ENCODE measurements at regions not wholly inside any gene's neighbourhood (a gene's known extent, or its start where the extent isn't known, plus 50 kb on each side); places are given as distances from the start of the nearest gene placed in this dataset.

GRCh38 chr14:60363687-60364086 is 114.7 kb downstream of the PPM1A start (continued):
- TF ChIP-seq ZMIZ1 (IDR thresholded peaks at IDR 0.05; ENCODE audit: low read depth in 2 of 2, low read length in 2 of 2) = no peak
- TF ChIP-seq EWSR1 (IDR thresholded peaks at IDR 0.05; ENCODE audit: borderline replicate concordance, low read depth, partially characterized antibody) = no peak
- no peak for TF ChIP-seq ZNF57 (CRISPR knock-in tag; IDR thresholded peaks at IDR 0.05)
- no peak for TF ChIP-seq ZNF280B (CRISPR knock-in tag; IDR thresholded peaks at IDR 0.05)
- no peak for TF ChIP-seq U2AF1 (optimal IDR thresholded peaks at IDR 0.05; ENCODE audit: low read depth, low read length)
- no peak for TF ChIP-seq XRCC3 (IDR thresholded peaks at IDR 0.05)
- TF ChIP-seq ZBTB7A (IDR thresholded peaks at IDR 0.05; ENCODE audit: borderline replicate concordance, control insufficient read depth, low read depth, low read length) = no peak
- TF ChIP-seq IRF9 (tag; IDR thresholded peaks at IDR 0.05) = no peak
- no peak for TF ChIP-seq ZNF239 (CRISPR knock-in tag; IDR thresholded peaks at IDR 0.05)
